Superior temporal gyrus (tissue), 1 donor: ENCODE measurements at regions not wholly inside any gene's neighbourhood (a gene's known extent, or its start where the extent isn't known, plus 50 kb on each side); places are given as distances from the start of the nearest gene placed in this dataset.
A peak's percentile ranks its signal among the peaks of the same experiment; 100 is the strongest.

Experiments
- DNase-seq: peaks from one replicate; pipeline ENCODE4 v3.0.0-alpha.2; 2016; ENCODE audit errors: extremely low spot score

DNA sequence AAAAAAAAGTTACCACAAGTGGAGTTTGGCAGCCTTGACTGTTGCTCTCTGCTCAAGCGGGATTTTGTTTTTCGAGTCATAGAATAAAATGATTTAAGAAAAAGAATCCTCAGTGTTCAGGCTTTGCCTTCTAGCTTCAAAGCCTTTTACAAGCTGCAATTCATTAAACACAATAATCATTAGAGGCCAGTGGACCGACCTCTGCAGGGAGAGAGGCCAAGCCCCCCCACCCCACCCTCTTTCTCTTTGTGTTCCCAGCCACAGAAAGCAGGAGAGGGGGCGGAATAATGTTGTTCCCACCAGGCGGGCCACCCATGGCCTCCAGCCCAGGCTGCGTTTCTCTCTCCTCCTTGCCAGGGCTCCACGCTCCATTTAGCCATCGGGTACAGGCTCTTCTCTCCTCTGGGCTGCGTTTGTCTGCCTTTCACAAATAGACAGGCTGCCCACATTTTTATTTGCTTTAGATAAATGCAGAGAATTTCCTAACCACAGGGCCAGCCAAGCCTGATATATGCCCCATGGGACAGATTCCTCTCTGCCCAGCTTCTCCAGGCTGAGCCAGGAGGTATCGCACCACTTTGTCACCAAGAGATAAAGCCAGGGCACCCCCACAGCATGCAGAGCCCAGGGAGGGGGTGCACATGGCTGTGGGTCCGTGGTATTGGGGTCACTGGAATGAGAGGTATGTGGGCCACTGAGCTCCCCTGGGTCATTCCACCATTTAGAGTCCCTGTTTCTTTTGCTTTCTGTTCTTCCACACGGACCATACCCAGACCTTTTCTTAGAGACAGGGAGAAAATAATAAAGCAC lies 318.8 kb downstream of the PIK3R1 start:
- peak; percentile 72 for DNase-seq

DNA sequence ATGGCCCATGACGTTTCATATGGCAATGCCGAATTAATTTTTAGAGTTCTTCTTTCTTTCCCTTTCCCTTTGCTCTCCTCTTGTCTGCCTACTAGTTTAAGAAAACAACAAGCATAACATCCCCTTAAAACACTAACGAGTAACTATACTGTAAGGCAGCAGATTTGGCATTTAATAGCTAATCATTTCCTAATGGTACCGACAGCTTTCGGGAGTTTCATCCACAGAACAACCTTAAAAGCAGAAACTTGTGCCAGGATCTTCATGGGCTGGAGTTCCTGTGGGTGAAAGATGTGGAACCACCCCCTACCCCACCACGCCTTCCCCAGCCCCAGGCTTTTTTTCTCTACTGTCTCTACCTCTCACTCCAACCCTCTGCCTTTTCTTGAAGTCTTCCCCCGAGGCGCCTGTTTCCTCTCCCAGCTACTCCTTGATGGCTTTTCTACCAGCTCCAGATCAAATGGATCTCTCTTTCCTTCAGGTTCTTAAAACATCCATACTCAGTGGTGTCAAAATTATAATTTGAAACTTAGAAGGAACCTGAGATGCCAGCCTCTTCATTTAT lies 319.5 kb downstream of the PIK3R1 start:
- no peak for DNase-seq

DNA sequence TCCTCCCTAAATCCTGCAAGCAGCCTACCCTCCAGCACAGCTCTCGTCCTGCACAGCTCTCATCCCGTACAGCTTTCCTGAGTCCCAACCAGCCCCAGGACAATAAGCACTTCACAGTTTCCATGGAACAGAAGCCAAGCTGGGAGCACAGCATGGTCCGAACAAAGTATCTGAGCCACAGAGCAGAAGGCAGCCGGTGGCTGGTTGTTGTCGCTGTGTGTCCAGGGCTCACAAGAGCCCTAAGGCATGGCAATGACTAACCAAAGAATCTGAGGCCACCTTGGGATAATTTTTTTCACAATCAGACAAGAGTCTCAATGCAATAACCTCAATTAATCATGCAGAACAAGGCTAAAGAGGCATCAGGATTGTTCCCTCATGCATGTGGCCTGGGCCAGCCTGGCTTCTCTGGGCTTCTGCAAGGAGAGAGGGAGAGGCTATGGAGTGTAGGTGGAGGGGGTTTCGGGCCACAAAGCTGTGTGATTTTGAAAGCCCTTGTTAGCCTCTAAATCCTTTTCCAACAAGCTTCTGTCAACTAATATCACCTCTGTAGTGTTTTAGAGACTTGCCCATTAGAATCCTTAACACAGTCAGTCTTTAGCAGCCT lies 323.4 kb downstream of the PIK3R1 start:
- DNase-seq, result no peak

DNA sequence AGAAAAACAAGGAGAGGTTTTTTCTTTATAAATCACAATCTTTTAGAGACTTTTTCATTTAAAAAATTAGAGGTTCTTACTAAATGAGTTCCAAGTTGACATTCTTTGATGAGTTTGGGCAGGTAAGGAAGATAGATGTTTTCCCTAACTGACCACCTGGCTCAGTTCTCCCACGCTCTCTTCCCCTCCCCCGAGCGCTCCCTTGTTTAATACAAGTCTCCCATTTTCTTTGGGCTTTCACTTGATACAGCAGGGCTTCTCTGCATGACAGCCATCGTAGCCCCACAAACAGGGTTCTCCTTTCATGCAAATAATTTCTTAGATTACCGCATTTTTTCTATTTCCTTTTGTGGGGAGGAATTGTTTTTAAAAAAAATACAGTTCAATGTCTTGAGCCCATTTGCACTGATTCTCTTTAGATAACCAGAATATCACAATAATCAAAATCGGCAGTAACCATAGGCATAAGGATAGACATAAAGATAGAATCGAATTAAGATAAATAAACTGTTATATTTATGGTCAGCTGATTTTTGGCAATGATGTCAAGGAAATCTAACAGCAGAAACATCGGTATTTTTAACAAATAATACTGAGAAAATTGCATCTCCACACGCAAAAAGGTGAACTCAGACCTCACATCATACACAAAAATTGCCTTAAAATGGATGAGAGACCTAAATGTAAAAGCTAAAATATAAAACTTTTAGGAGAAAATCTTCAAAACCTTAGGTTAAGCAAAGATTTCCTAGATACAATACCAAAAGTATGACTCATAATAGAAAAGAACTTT lies 325.4 kb downstream of the PIK3R1 start:
- DNase-seq, result no peak

DNA sequence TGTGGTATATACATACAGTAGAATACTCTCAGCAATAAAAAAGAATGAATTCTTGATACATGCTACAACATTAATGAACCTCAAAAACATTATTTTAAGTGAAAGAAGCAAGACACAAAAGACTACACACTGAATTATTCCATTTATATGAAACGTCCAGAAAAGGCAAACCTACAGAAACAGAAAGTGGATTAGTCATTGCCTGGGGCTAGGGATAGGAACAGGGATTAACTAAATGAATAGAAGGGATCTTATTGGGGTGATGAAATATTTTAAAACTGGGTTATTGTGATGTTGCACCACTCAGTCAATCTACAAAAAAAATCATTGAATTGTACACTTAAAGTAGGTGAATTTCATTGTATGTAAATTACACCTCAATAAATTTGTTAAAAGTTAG lies 326.7 kb downstream of the PIK3R1 start:
- no peak for DNase-seq

DNA sequence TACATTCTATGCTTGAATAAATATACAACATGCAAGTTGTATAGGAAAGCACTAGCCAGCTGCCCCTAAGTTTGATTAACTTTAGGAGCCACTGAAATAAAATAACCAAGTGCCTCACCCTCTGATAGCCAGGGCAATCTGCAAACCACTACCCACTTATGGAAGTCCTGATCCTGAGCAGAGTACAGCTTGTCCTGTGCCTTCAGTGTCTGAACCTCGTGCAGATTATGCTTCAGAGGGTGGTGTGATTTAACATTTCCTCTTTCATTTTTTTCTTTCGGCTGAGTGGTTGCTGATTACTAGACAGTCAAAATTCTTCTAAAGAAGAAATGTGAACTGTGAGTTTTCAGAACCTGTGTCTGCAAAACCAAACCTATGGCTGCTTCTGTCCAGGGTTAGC lies 327.7 kb downstream of the PIK3R1 start:
- DNase-seq, result no peak

DNA sequence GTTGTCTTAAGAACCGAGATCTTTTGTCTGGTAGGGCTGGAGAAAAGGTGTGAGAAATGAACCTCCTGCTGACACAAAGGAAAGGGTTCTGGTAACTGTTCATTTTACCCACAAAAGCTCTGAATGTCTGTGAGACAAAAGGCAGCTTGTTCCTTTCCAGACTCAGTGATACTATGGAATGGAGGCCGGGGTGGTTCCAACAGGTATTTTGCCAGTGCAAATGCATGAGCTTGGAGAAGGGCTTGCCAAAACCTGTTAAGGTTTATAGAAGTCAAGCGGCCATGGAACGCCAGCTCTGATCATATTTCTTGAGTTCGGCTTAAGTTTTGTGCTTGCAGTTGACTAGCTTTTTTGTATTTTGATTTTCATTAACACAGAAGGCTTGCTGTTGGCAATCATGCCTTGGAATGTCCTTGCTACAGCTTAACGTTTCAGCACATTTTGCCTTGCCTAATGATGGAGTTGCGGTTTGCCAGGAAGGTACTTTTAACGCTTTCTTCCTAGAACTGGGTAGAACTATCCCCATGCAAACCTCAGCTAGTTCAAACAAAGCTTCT lies 328.6 kb downstream of the PIK3R1 start:
- no peak for DNase-seq

DNA sequence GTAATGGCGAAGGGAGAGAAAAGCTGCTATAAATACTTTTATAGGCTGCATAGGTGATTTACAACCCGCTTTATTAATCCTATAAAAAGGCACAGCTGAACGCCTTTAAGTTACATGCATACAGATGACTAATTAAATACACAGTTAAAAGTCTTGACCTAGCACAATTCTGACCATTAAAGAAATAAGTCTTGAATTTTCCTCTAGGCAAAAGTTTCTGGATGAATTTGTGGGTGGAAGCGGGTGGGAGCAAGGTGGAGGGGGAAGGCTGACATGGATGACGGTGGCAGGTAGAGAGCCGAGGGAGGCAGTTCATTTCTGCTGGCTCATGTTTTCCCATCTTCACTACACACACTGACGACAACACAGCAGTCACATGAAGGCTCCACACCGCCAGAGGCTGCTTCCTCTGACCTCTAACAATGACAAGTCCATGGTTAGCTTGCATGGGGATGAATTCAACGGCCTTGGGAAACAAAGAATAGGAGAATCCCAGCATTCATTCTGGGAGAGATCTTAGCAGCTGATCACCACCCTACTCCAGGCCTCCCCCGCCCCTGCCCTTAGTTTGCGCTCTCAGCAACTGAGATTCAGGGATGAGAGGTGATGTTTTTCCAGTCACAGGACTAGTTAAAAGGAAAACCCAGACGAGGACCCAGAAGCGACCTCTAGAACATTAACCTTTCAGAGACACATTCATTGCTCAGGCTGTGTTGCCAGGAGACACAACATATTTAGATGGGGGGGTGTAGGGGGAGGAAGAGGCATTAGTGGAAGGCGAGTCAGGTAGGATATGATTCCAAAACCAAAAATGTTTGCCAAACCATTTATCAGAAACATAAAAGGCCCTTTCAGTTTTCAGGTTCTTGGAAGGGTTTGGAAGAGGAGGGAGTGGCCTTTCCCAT lies 329.3 kb downstream of the PIK3R1 start:
- DNase-seq, result no peak

DNA sequence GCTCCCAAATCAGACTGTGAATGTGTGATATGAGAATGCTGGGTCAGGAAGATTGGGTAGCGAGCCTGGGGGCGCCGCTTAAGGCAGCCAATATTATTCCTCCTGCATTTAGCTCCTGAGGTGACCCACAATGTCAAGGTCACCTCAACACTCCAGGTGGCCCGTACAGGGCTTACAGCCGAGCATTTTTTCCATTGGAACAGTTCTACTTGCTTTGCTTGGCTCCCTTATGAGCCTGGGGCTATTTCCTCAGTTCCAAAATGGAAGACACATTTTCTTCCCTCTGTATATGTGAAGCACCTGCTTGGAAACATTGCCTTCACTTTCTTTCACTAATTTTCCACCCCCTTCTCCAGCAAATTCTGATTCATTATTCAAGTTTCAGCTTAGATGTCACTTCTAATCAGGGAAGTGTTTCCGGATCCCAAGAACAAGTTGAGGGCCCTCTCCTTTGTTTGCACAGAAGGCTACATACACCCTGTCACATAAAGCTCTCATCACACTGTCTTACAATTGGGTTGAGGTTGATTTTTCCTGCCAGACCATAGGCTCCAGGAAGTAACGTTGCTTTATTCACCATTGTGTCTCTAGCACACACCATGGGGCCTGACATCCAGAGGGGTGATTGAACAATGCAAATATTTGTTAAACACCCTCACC lies 330.2 kb downstream of the PIK3R1 start:
- DNase-seq, result no peak

DNA sequence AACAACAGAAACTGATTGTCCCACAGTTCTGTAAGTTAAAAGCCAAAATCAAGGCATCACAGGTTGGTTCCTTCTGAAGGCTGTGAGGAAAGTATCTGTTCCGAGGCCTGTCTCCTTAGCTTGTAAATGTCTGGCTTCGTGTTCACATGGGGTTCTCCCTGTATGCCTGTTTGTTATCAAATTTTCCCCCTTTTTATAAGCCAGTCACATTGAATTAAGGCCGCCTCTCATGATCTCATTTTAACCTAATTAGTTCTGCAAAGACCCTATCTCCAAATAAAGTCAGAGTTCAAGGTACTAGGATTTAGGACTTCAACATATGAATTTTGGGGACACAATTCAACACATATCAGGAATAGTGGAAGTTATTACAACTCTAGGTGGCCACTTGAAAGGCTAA lies 331.5 kb downstream of the PIK3R1 start:
- DNase-seq, result no peak

DNA sequence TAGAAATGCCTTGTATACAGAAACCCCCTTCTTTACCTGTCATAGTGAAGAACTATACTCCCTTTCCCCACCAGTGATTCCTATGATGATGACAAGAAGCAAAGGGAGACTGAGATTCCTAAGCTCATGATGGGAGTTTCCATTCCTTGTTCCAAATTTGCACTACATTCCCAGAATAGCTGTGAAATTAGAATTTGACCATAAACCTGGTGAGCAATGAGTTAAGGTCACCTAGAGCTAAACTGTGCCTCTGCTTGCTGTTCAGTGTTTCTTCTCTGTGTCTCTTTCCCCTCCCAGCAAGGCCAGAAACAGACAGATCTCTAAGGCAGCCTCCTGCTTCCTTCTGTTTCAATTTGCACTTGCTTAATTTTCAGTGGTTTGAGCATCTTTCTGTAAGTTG lies 332.1 kb downstream of the PIK3R1 start:
- DNase-seq, result no peak

DNA sequence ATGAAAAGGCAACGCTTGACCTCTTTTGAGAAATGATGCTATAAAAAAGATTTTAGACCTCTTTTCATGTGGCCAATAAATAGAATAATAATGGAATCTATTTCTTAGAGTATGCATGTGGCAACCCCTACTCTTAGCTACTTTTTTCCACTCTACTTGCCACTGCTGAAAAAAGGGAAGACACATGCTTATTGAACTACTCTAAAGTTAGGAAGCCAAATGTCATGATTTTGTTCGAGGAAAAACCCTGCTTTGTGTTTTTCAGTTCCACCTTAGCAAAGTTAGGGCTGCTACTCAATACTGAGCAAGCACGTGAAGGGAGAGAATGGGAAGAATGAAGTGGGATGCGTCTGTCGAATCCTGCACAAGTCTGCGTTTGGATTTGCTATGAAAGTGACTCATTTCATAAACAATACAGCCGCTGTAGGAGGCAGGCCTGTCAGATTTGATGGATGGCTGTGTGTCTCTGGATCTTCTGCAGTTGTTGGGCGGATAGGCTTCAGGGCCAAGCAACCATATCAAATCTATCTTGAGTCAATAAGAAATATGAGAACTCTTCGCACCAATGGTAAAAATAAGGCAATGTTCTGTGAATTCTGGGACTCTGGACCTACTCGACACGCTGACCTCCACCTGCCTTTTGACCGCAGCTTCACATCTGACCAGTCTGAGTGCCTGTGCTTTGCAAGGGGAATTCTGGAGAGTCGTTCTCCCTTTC lies 333.6 kb downstream of the PIK3R1 start:
- DNase-seq, result no peak

DNA sequence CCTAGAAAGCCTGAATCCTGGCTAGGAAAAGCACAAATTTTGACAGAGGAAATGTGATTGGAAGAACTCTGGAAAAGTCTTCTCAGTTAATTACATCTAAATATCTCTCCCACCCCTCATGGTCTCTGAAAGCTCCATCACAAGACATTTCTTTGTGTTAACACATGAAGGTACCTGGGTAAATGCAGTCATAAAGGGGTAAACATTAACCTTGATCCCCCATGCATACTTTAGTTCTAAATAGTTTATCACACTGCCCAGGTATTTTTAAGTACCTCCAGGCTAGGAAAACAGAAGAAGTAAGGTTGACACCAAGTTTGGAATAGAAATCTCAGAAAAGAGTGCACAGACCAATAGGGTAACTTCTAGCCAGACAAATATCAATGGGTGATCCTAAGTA lies 334.5 kb downstream of the PIK3R1 start:
- no peak for DNase-seq

DNA sequence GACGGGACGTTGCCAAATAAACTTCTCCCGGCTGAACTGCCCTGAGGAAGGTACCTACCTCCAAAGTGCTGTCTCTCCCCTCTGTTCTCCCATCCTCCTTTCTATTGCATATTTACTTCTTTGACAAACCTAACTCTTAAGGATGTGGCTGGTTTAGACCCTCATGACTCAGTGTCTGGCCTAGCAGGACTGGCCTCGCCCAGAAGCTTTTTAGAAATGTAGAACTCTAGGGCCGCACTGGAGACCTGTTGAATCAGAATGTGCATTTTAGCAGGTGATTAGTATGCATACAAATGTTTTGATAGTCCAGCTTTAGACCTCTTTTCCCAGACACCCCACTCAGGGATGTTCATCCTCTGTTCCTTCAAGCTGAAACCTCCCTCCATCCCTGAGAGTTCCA lies 335.9 kb downstream of the PIK3R1 start:
- DNase-seq, result no peak

DNA sequence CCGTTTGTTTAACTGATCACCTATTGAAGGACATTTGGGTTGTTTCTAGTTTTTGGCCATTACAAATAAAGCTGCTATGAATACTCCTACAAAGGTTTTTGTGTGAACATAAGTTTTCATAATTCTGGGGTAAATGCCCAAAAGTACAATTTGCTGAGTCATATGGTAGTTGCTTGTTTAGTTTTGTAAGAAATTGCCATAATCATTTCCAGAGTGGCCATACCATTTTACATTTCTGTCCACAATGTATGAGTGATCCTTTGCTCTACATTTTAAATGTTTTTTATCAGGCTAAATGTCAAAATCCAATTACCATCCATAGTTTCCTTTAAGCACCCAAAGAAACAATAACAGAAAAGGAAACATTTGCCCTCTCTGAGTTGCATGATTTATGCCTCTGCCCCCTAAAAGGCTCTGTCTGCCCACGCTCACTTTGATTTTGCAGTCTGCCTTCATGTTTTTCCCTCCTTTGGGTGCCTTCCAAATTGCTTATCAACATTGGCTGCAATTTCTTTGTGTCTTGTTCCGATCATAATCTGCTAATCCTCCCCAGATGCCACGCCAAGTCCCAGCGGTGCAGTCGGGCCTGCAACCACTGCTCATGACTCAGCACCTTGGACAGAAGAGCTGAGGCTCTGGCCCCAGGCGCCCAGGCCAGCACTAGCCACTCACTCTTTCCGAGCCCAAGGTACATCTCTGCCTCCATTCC lies 339.2 kb downstream of the PIK3R1 start:
- no peak for DNase-seq

DNA sequence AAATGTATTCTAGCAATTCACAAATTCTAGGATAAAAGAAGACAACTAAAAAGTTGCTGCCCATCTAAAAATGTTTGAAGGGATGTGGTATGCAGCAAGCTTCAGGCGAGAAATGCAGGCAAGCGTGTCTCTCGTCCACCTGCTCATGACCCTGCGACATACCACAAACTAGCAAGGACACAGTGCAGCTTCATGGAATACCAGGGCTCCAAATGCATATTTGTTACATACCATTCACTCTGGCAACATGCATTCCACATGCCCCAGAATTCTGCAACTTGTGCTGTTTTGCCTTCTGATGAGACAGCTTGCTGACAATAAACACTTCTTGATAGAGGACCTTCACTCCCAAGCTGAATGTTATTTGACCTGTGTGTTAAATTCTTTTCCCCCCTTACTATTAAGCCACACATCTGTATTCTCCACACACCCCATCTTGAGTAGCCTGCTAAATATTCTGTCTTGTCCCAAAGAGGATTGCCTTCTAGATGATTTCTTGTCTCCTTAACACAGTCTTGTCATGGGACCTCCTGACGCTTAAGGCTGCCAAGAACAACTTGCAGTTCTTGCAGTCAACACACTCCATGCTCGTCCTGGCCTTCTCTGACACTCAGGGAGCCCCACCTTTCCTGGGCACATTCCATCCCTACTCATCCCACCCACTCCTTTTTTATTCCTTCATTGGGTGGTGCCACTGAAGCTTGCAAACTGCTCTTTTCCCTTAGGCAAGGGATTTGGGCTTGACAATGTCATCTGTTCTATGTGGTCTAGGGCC lies 340.5 kb downstream of the PIK3R1 start:
- no peak for DNase-seq

DNA sequence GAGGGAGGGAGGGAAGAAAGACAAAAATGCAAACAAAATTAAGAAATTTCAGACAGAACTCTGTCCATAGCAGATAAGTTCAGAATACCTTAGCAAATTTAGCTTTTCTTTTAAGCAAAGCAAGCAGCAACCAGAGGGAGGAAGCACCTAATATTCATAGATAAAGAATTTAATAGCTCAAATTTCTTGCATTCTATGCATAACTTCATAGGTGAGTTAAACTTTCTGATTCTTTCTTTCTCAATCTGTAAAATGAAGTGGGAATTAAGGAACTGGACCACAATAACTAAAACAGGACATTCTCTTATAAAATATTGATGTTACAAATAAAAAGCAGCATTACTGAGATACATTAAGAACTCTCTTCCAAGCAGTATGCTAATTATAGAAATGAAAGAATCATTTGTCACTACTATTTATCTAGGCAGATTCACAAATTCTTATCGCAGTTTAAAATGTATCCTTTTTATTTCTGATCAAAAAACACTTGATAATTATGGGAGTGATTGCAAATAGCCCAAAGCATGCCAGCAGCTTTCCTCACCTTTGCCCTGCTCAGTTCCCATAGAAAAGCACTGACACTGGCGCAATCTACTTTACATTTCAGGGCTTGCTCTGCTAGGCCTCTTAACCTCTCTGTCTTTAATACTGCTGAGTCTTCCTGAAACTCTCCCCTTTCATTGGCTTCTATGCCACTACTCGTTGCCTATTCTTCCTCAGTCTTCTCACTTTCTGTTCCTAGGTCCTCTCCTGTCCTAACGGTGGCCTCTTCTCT lies 341.8 kb downstream of the PIK3R1 start:
- no peak for DNase-seq

DNA sequence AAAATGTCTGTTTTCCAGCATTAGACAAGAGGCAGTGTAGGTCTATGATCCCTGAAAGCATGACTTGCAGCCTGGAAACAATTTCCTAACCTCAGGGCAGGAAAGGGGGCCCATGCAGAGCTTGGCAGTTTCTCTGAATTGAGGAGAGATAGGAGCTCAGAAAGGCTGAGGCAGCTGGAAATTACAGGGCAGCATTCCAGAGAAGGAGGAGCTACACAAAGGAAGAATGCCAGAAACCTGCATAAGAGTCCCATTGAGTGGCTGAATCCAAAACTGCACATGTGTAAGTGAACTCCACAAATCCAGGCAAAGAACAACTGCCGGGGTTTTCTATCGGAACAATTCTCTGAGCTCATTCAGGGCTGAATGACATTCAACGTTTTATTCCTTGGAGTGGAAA lies 346.8 kb downstream of the PIK3R1 start:
- peak; percentile 88 for DNase-seq
